ENCODE measurements at regions not wholly inside any gene's neighbourhood (a gene's known extent, or its start where the extent isn't known, plus 50 kb on each side); places are given as distances from the start of the nearest gene placed in this dataset.

- DNase-seq (ENCODE audit: low read depth) (no peak), FAIRE-seq (peak; percentile 29)
- Histone ChIP-seq H3K4me2 (ENCODE audit: low read length) (peak overlapping the region; percentile 13), H3K27me3 (ENCODE audit: insufficient read depth, low read length) (no peaks in the 10 kb centered on the region), H4K20me1 (ENCODE audit: insufficient read depth, low read length) (no peaks in the 10 kb centered on the region), H3K9me3 (ENCODE audit: insufficient read depth, low read depth, low read length) (no peaks in the 10 kb centered on the region), H3K9ac (ENCODE audit: low read length) (no peak overlapping the region), H3K4me3 (ENCODE audit: insufficient read depth, low read depth, low read length) (no peak overlapping the region), H3K36me3 (ENCODE audit: insufficient read depth, low read length) (no peaks in the 10 kb centered on the region), H3K4me1 (ENCODE audit: insufficient read depth, low read length) (peaks cover 9% of the 10 kb centered on the region), H2AFZ (ENCODE audit: low read depth, low read length) (no peak overlapping the region), H3K27ac (ENCODE audit: low read depth, low read length) (no peak overlapping the region), H3K79me2 (ENCODE audit: insufficient read depth, low read length) (no peaks in the 10 kb centered on the region)
- TF ChIP-seq EZH2 (IDR thresholded peaks at IDR 0.05; ENCODE audit: insufficient read depth, low read length) (no peak), CTCF (IDR thresholded peaks at IDR 0.05; ENCODE audit: insufficient read depth, low read depth, low read length) (no peak)
- no peaks in the 10 kb centered on the region for H3K36me3 Mint-ChIP-seq (ENCODE audit: low read depth, unreplicated experiment)
- H3K4me3 Mint-ChIP-seq (ENCODE audit: unreplicated experiment) = no peak overlapping the region
- H3K9me3 Mint-ChIP-seq (ENCODE audit: unreplicated experiment) = no peaks in the 10 kb centered on the region
- peaks cover 3% of the 10 kb centered on the region for H3K27me3 Mint-ChIP-seq (ENCODE audit: low read depth, unreplicated experiment)
- no peak overlapping the region for H3K27ac Mint-ChIP-seq (ENCODE audit: unreplicated experiment)
- H3K4me1 Mint-ChIP-seq (ENCODE audit: low read depth, unreplicated experiment) = no peaks in the 10 kb centered on the region
These were observed 89.3 kb downstream of the MACIR start for GRCh38 chr5:103347716-103348423.

GRCh38 chr5:103346162-103346748 is 87.7 kb downstream of the MACIR start:
- Mint-ChIP-seq H3K4me1 (ENCODE audit: low read depth, unreplicated experiment) (no peaks in the 10 kb centered on the region), H3K9me3 (ENCODE audit: unreplicated experiment) (no peaks in the 10 kb centered on the region), H3K36me3 (ENCODE audit: low read depth, unreplicated experiment) (no peaks in the 10 kb centered on the region), H3K27ac (ENCODE audit: unreplicated experiment) (no peak overlapping the region), H3K4me3 (ENCODE audit: unreplicated experiment) (no peak overlapping the region), H3K27me3 (ENCODE audit: low read depth, unreplicated experiment) (no peaks in the 10 kb centered on the region)
- no peaks in the 10 kb centered on the region for H3K79me2 ChIP-seq (ENCODE audit: insufficient read depth, low read length)
- peaks cover 9% of the 10 kb centered on the region for H3K4me1 ChIP-seq (ENCODE audit: insufficient read depth, low read length)
- no peaks in the 10 kb centered on the region for H3K36me3 ChIP-seq (ENCODE audit: insufficient read depth, low read length)
- H3K27me3 ChIP-seq (ENCODE audit: insufficient read depth, low read length) = no peaks in the 10 kb centered on the region
- DNase-seq (ENCODE audit: low read depth) (no peak), FAIRE-seq (no peak)
- H3K9me3 ChIP-seq (ENCODE audit: insufficient read depth, low read depth, low read length) = no peaks in the 10 kb centered on the region
- H3K4me2 ChIP-seq (ENCODE audit: low read length) = no peak overlapping the region
- TF ChIP-seq CTCF (IDR thresholded peaks at IDR 0.05; ENCODE audit: insufficient read depth, low read depth, low read length) (no peak), EZH2 (IDR thresholded peaks at IDR 0.05; ENCODE audit: insufficient read depth, low read length) (no peak)
- no peak overlapping the region for H3K9ac ChIP-seq (ENCODE audit: low read length)
- H4K20me1 ChIP-seq (ENCODE audit: insufficient read depth, low read length) = no peaks in the 10 kb centered on the region
- H3K4me3 ChIP-seq (ENCODE audit: insufficient read depth, low read depth, low read length) = no peak overlapping the region
- H3K27ac ChIP-seq (ENCODE audit: low read depth, low read length) = no peak overlapping the region
- no peak overlapping the region for H2AFZ ChIP-seq (ENCODE audit: low read depth, low read length)

GRCh38 chr5:103345461-103345860 is 86.9 kb downstream of the MACIR start:
- TF ChIP-seq EZH2 (IDR thresholded peaks at IDR 0.05; ENCODE audit: insufficient read depth, low read length) = no peak
- no peak for TF ChIP-seq CTCF (IDR thresholded peaks at IDR 0.05; ENCODE audit: insufficient read depth, low read depth, low read length)
- Mint-ChIP-seq H3K27ac (ENCODE audit: unreplicated experiment) (no peak overlapping the region), H3K9me3 (ENCODE audit: unreplicated experiment) (no peaks in the 10 kb centered on the region), H3K36me3 (ENCODE audit: low read depth, unreplicated experiment) (no peaks in the 10 kb centered on the region), H3K4me3 (ENCODE audit: unreplicated experiment) (no peak overlapping the region), H3K27me3 (ENCODE audit: low read depth, unreplicated experiment) (no peaks in the 10 kb centered on the region), H3K4me1 (ENCODE audit: low read depth, unreplicated experiment) (peaks cover 2% of the 10 kb centered on the region)
- no peaks in the 10 kb centered on the region for H3K36me3 ChIP-seq (ENCODE audit: insufficient read depth, low read length)
- no peaks in the 10 kb centered on the region for H4K20me1 ChIP-seq (ENCODE audit: insufficient read depth, low read length)
- H3K79me2 ChIP-seq (ENCODE audit: insufficient read depth, low read length) = no peaks in the 10 kb centered on the region
- H2AFZ ChIP-seq (ENCODE audit: low read depth, low read length) = no peak overlapping the region
- DNase-seq (ENCODE audit: low read depth) (no peak), FAIRE-seq (no peak)
- H3K4me3 ChIP-seq (ENCODE audit: insufficient read depth, low read depth, low read length) = no peak overlapping the region
- H3K9me3 ChIP-seq (ENCODE audit: insufficient read depth, low read depth, low read length) = no peaks in the 10 kb centered on the region
- no peak overlapping the region for H3K9ac ChIP-seq (ENCODE audit: low read length)
- no peak overlapping the region for H3K27ac ChIP-seq (ENCODE audit: low read depth, low read length)
- H3K4me1 ChIP-seq (ENCODE audit: insufficient read depth, low read length) = peaks cover 9% of the 10 kb centered on the region
- H3K4me2 ChIP-seq (ENCODE audit: low read length) = no peak overlapping the region
- no peaks in the 10 kb centered on the region for H3K27me3 ChIP-seq (ENCODE audit: insufficient read depth, low read length)

All from astrocyte (in vitro differentiated cells and primary cell).